GM13976 (cell line): ENCODE measurements at regions not wholly inside any gene's neighbourhood (a gene's known extent, or its start where the extent isn't known, plus 50 kb on each side); places are given as distances from the start of the nearest gene placed in this dataset.

Source experiments
- DNase-seq: peaks from one replicate; pipeline ENCODE4 v3.0.0; 2012; ENCODE audit warnings: low spot score
- CTCF ChIP-seq: IDR thresholded peaks from 2 replicates; pipeline ENCODE4 v1.5.1; 2012; ENCODE audit warnings: borderline replicate concordance, mild to moderate bottlenecking; ENCODE audit not compliant: insufficient read depth; ENCODE audit errors: extremely low read depth, missing control alignments, control extremely low read depth
- in situ Hi-C: fragments of 300-500 bp; cut with MboI; formaldehyde crosslinking; loops from one replicate; pipeline ENCODE4 v1.12.0; 2022; ENCODE audit warnings: low sequenced_read_pairs, mixed read lengths, inconsistent platforms; ENCODE audit not compliant: unreplicated experiment

- DNase-seq, result no peak
- in situ Hi-C loops, result no loop called here
- TF ChIP-seq CTCF, result no peak
These were observed 1674.9 kb upstream of the PCDH20 start for GRCh38 chr13:63090524-63090923.

- DNase-seq, result no peak
- in situ Hi-C loops, result no loop called here
- TF ChIP-seq CTCF, result no peak
These were observed 1672.6 kb upstream of the PCDH20 start for GRCh38 chr13:63088226-63088625.

- no peak for TF ChIP-seq CTCF
- DNase-seq, result no peak
- in situ Hi-C loops, result no loop called here
These were observed 1670.6 kb upstream of the PCDH20 start for GRCh38 chr13:63086286-63086685.

- in situ Hi-C loops, result no loop called here
- DNase-seq, result no peak
- no peak for TF ChIP-seq CTCF
These were observed 1670.2 kb upstream of the PCDH20 start for GRCh38 chr13:63085851-63086250.

- in situ Hi-C loops, result no loop called here
- no peak for TF ChIP-seq CTCF
- DNase-seq, result no peak
These were observed 1665.9 kb upstream of the PCDH20 start for GRCh38 chr13:63081400-63082014.

- DNase-seq, result no peak
- no peak for TF ChIP-seq CTCF
- in situ Hi-C loops, result no loop called here
These were observed 1659.5 kb upstream of the PCDH20 start for GRCh38 chr13:63075126-63075525.
